ENCODE measurements at regions not wholly inside any gene's neighbourhood (a gene's known extent, or its start where the extent isn't known, plus 50 kb on each side); places are given as distances from the start of the nearest gene placed in this dataset.

GRCh38 chr14:73800970-73801515, 50.6 kb upstream of the PTGR2 start:
- no peak for DNase-seq

- DNase-seq = no peak
These were observed 53.9 kb upstream of the PTGR2 start for GRCh38 chr14:73797543-73798265.

DNA sequence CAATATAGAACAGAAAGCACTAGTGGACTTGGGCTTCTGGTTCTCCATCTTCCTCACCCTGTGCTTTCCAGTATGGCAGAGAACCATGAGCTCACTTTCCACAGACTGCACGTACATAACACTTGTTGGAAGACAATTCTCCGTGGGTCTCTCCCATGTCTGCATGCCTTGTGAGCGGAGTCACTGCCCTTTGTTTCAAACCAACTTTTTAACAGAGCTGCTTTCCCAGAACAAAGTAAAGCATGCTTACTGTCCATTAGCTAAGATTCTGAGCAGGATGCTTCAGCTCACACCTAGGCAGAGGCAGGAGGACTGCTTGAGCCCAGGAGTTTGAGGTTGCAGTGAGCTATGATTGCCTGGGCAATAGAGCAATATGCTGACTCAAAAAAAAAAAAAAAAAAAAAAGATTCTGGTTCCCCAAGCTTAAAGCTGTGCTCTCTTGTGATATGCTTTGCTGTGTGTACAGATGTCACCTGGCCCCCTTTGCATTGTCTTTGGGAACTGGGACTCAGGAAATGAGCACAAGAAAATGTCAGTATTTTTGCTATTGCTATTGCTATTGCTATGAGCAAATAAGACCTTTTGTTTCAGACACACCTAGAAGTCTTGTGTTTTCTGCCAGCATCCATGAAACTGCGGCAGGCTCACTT, 54.6 kb upstream of the PTGR2 start:
- no peak for DNase-seq

GRCh38 chr14:73796415-73796814, 55.2 kb upstream of the PTGR2 start:
- DNase-seq = no peak

GRCh38 chr14:73795974-73796373, 55.7 kb upstream of the PTGR2 start:
- no peak for DNase-seq

DNA sequence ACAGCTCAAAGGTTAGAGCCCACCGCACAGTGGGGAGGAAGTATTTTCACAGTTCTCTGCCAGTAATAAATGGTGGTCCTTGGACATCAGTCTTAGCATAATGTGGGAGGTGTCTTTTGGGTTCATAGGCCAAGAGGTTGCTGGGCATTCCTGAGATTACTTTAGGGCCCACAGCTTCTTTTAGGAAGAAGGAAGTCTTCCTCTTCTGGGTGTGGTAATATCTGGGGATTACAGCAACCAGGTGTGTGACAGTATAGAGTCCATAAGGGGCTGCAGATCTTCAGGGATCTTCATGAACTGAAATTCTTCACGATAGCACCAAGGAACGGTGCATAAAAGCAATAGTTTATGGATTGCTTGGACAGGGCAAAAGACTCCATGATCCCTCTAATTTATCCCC, 56.2 kb upstream of the PTGR2 start:
- no peak for DNase-seq

- no peak for DNase-seq
These were observed 57.5 kb upstream of the PTGR2 start for GRCh38 chr14:73794146-73794545.

- no peak for DNase-seq
These were observed 59.1 kb upstream of the PTGR2 start for GRCh38 chr14:73792481-73792880.

- peak; percentile 94 for DNase-seq
These were observed 61.5 kb upstream of the PTGR2 start for GRCh38 chr14:73789989-73790581.

- DNase-seq = no peak
These were observed 62.7 kb upstream of the PTGR2 start for GRCh38 chr14:73788701-73789551.

DNA sequence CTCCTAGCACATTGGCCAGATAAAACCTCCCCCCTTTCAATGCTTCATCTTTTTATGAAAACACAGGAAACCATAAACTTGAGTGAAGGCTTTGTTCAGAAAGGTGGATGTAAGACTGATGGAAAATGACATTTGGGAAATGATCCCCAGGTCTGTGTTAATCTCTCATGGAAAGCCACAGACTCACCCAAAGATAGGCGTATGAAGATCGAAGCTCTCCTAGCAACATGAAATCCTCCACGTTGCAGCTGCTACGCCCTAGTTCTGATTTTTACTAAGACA, 63.4 kb upstream of the PTGR2 start:
- DNase-seq = no peak

DNA sequence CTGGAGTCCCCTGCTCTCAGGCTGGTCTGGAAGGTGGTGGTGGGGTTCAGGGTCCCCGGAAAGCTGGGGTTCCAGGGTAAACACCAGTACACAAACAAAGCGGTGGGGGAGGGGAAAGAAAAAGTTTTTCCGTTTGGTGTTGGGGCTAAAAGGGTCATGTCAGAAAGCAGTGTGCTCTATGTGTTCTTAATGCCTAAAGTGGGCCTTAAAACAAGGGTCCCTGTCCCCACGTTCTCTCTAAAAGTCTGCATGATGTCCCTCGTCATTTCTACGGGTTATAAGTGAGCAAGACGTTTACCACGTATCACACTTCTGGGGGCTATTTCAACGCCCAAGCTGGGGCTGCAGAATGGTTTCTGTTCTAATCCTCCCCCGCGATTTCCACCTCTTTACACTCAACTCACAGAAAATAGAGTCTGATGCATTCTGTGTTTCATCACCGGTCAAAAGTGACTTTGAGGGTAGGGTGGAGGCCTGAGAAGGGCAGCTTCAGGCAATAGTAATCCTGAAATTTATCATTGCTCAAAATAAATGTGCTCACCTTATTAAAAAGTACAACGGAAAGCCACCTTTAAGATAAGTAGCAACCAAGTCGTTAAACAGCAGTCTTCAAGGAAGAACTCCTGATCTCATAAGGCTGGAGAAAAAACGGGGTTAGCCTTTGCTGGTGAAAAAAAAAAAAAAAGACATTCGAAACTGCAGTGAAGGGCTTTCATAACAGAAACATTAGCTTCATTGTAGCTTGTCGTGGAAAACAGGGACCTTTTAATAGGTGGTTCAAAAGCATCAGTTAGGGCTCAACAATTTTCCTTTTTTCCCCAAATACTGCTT, 63.9 kb upstream of the PTGR2 start:
- DNase-seq = no peak

GRCh38 chr14:73786636-73787485, 64.8 kb upstream of the PTGR2 start:
- peak; percentile 78 for DNase-seq

- DNase-seq = peak; percentile 82
These were observed 65.6 kb upstream of the PTGR2 start for GRCh38 chr14:73785834-73786635.

DNA sequence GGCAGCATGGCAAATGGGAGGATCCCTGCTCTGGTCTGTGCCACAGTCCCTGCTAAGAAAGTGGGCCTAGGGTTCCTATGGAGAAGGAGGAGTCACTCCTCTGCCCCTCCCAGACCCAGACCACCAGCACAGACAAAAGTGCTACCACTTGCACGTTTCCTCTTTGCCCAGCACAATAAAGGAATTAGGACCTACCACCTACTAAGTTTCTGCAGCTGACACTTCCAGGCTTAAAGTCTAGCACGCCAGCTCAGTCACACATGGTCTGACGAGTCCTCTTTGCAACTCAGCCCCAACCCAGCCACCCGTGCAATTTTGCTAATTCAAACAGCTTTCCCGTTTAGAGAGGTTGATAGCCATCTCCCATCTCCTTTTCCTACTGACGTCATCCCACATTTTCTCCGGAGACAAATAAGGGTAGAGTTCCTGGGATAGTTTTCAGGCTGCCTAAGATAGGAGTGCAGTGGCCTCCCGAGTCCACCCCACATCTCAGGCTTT, 66.2 kb upstream of the PTGR2 start:
- peak; percentile 64 for DNase-seq

DNA sequence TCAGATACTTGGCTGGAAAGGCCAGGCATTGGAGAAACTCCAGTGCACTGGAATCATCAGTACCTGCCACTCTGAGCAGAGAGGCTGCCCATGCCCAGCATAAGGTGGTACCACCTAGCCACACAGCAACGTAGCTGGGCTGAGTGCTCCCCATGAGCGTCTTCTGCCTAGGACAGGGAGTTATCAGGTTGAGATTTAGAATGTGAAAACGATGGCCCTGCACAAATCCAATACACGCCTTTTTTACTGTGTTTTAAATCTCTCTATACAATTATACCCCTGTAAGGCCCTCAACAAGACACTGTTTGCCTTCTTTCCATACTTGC, 66.7 kb upstream of the PTGR2 start:
- DNase-seq = no peak

DNA sequence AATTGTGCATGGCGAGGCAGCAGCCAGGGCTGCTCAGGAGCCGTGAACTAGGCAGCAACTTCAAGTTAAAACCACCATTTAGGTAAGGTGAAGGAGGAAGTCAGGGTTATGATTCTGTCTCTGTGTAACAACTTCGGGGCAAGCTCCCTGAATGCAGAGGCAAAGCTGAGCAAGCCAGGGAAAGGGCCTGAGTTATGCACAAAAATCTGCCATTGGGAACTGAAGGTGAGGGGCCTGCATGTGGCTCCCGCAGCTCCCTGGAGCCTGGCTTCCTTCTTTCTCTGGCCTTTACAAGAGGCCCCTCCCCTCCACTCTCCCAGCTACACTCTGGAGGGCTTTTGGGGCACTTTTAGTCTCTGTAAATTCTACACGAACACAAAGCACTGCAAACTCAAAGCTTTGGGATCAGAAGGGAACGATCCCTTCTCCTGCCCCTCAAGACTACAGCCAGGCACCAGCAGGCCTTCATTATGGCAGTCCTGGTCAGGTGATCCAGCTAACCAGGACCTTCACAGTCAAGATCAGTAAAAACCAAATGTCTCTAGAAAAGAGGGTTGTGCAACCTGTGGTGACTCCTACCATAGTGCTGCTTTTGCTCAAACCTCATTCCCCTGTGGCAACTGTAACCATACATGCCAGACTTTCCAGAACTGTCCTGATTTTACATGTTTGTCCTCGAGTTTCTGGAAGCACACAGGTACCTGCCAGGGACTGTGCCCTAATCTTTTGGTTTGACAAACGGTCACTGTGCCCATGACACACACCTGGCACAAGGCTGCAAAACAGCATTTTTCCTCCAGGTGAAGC, 67.2 kb upstream of the PTGR2 start:
- no peak for DNase-seq

- DNase-seq = no peak
These were observed 68.4 kb upstream of the PTGR2 start for GRCh38 chr14:73783107-73783727.

GRCh38 chr14:73782623-73783022, 68.4 kb upstream of the PNMA1 start:
- DNase-seq = no peak
